OCI-LY7 (cell line): ENCODE measurements at regions not wholly inside any gene's neighbourhood (a gene's known extent, or its start where the extent isn't known, plus 50 kb on each side); places are given as distances from the start of the nearest gene placed in this dataset.

Source experiments
- CTCF ChIP-seq: fragments of 200-600 bp; sonication (generic); conservative IDR thresholded peaks from 2 replicates; pipeline ENCODE4 v1.5.1; 2014; ENCODE audit warnings: mild to moderate bottlenecking, antibody characterized with exemption, low read length, moderate library complexity, mixed read lengths
- EZH2phosphoT487 ChIP-seq: fragments of 200-600 bp; sonication (generic); IDR thresholded peaks from 2 replicates; pipeline ENCODE4 v1.6.1; 2018; ENCODE audit warnings: low read depth, borderline replicate concordance, mild to moderate bottlenecking, mixed run types, antibody characterized with exemption, low read length, moderate library complexity, mixed read lengths

GRCh38 chr6:169019111-169019510, 234.5 kb downstream of the THBS2 start:
- TF ChIP-seq CTCF (no peak), EZH2phosphoT487 (no peak)
